ENCODE measurements at regions not wholly inside any gene's neighbourhood (a gene's known extent, or its start where the extent isn't known, plus 50 kb on each side); places are given as distances from the start of the nearest gene placed in this dataset.
"Not testable (repeated sequence)": the region's sequence is repeated elsewhere in the genome, so short reads cannot be mapped to it uniquely, and the experiment has no call there.

DNA sequence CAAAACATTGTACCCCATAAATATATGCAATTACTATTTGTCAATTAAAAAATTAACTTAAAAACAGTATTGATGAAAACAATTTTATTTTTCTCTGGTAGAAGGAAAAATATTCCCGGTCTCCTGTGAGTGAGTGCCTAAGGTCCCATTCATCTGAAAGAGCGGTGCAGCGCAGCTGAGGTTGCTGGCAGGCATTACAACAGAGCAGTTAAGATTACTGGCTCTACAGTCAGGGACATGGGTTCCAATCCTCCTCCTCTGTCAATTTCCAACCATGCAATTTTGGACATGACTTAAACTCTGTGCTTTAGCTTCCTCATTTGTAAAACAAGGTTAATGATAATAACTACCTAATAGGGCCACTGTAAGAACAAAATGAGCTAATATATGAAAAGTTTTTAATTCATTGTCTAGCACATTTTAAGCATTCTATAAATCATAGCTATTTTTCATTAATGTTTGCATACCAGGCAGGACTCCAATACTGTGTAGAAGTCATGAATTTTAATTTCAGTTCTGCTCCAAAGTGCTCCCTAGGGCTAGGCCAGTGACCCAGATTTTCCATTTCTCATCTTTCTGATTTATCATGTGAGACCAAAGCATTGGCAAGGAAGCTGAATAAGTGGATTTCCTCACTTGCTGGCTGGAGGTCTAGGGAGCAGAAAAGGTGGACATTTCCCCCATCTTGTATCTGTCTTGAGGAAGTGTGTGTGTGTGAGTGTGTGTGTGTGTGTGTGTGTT, 174.2 kb upstream of the NBPF19 start:
- TF ChIP-seq EP300 (IDR thresholded peaks at IDR 0.05) = not testable (repeated sequence)
- TF ChIP-seq, protein P1, sequence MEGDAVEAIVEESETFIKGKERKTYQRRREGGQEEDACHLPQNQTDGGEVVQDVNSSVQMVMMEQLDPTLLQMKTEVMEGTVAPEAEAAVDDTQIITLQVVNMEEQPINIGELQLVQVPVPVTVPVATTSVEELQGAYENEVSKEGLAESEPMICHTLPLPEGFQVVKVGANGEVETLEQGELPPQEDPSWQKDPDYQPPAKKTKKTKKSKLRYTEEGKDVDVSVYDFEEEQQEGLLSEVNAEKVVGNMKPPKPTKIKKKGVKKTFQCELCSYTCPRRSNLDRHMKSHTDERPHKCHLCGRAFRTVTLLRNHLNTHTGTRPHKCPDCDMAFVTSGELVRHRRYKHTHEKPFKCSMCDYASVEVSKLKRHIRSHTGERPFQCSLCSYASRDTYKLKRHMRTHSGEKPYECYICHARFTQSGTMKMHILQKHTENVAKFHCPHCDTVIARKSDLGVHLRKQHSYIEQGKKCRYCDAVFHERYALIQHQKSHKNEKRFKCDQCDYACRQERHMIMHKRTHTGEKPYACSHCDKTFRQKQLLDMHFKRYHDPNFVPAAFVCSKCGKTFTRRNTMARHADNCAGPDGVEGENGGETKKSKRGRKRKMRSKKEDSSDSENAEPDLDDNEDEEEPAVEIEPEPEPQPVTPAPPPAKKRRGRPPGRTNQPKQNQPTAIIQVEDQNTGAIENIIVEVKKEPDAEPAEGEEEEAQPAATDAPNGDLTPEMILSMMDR (IDR thresholded peaks at IDR 0.05) = not testable (repeated sequence)

Data from ovary (tissue), 3 donors.